ENCODE measurements at regions not wholly inside any gene's neighbourhood (a gene's known extent, or its start where the extent isn't known, plus 50 kb on each side); places are given as distances from the start of the nearest gene placed in this dataset.

DNA sequence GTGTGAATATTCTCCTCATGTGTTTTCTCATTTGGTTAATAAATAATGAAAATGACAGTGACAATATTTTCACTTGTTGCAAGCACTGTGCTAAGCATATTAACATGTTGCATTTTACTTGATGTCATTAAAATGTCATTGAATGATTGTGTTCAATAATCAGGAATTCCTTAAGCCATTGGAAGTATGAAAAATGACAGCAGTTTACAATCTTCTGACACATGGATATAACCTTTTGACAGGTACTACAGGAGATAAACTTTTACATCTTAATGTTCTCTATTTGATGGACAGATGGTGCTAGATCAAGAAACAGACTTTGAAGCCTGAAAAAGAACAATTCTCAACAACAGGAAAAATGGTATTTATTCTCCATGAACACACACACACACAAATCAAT is 1138.3 kb downstream of the ROBO2 start:
- no peak overlapping the region for H3K9ac ChIP-seq (ENCODE audit: low read depth, low read length, poor library complexity, severe bottlenecking)
- no peak overlapping the region for H2AFZ ChIP-seq (ENCODE audit: low read length)
- no peaks in the 10 kb centered on the region for H3K36me3 ChIP-seq (ENCODE audit: insufficient read depth, low read length)
- no peak overlapping the region for H3K4me3 ChIP-seq (ENCODE audit: low read length, poor library complexity, severe bottlenecking)
- no peaks in the 10 kb centered on the region for H3K4me1 ChIP-seq (ENCODE audit: insufficient read depth, low read length, poor library complexity, severe bottlenecking)
- H4K20me1 ChIP-seq (ENCODE audit: insufficient read depth, low read length, poor library complexity, severe bottlenecking) = no peaks in the 10 kb centered on the region
- H3K9me3 ChIP-seq (ENCODE audit: insufficient read depth, low read depth, low read length) = no peaks in the 10 kb centered on the region
- no peaks in the 10 kb centered on the region for H3K27me3 ChIP-seq (ENCODE audit: insufficient read depth, low read length, poor library complexity, severe bottlenecking)
- H3K4me2 ChIP-seq (ENCODE audit: low read depth, low read length, poor library complexity, severe bottlenecking) = no peak overlapping the region
- H3F3A ChIP-seq (ENCODE audit: low read depth) = no peaks in the 10 kb centered on the region
- TF ChIP-seq CTCF (conservative IDR thresholded peaks at IDR 0.05; ENCODE audit: low read length) (no peak), EZH2phosphoT487 (IDR thresholded peaks at IDR 0.05; ENCODE audit: borderline replicate concordance) (no peak)
- H3K9me2 ChIP-seq (replicated peaks; ENCODE audit: low read depth, low read length) = no peaks in the 10 kb centered on the region
- no peaks in the 10 kb centered on the region for H3K79me2 ChIP-seq (ENCODE audit: insufficient read depth, low read length)

GRCh38 chr3:78178740-78179363 is 1139.0 kb downstream of the ROBO2 start:
- Histone ChIP-seq H3K4me2 (ENCODE audit: low read depth, low read length, poor library complexity, severe bottlenecking) (no peak overlapping the region), H3K36me3 (ENCODE audit: insufficient read depth, low read length) (no peaks in the 10 kb centered on the region), H3K4me3 (ENCODE audit: low read length, poor library complexity, severe bottlenecking) (no peak overlapping the region), H3F3A (ENCODE audit: low read depth) (no peaks in the 10 kb centered on the region), H3K27me3 (ENCODE audit: insufficient read depth, low read length, poor library complexity, severe bottlenecking) (no peaks in the 10 kb centered on the region), H3K79me2 (ENCODE audit: insufficient read depth, low read length) (no peaks in the 10 kb centered on the region), H3K9ac (ENCODE audit: low read depth, low read length, poor library complexity, severe bottlenecking) (no peak overlapping the region), H3K9me3 (ENCODE audit: insufficient read depth, low read depth, low read length) (no peaks in the 10 kb centered on the region), H4K20me1 (ENCODE audit: insufficient read depth, low read length, poor library complexity, severe bottlenecking) (no peaks in the 10 kb centered on the region), H2AFZ (ENCODE audit: low read length) (no peak overlapping the region), H3K9me2 (replicated peaks; ENCODE audit: low read depth, low read length) (no peaks in the 10 kb centered on the region), H3K4me1 (ENCODE audit: insufficient read depth, low read length, poor library complexity, severe bottlenecking) (no peaks in the 10 kb centered on the region)
- TF ChIP-seq EZH2phosphoT487 (IDR thresholded peaks at IDR 0.05; ENCODE audit: borderline replicate concordance) = no peak
- no peak for TF ChIP-seq CTCF (conservative IDR thresholded peaks at IDR 0.05; ENCODE audit: low read length)

DNA sequence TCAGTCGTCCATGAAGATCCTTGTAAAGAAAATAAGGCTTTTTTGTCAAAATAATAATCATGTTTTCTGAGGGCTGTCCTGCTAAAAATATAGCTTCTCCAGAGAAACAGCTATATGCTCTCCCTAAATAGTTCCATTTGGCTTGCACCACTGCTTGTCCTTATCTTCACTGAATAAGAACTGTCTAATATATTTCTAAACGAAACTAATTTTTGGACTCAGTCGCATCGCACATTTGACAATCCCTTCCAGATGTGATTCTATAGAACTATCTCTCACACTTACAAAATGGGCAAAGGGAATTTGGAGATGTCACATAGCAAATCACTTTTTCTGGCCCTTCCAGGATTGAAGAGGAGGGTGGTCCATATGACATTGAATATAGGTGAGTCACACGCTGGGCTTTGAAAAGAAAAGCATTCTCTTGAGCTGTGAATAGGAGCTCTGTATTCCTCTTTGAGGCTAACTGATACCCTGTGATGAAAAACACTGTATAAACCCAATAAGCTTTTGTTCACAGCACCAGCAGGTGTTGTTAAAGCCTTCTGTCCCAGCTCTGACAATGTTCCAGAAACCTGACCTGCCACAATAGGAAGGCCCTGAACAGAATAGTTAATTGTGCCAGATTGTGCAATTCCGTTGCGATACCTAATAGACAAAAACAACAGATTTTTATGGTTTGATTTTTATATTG is 1144.2 kb downstream of the ROBO2 start:
- H3K4me2 ChIP-seq (ENCODE audit: low read depth, low read length, poor library complexity, severe bottlenecking) = no peak overlapping the region
- no peak for TF ChIP-seq EZH2phosphoT487 (IDR thresholded peaks at IDR 0.05; ENCODE audit: borderline replicate concordance)
- no peak for TF ChIP-seq CTCF (conservative IDR thresholded peaks at IDR 0.05; ENCODE audit: low read length)
- H3F3A ChIP-seq (ENCODE audit: low read depth) = no peaks in the 10 kb centered on the region
- H4K20me1 ChIP-seq (ENCODE audit: insufficient read depth, low read length, poor library complexity, severe bottlenecking) = no peaks in the 10 kb centered on the region
- no peak overlapping the region for H3K4me3 ChIP-seq (ENCODE audit: low read length, poor library complexity, severe bottlenecking)
- no peak overlapping the region for H3K9ac ChIP-seq (ENCODE audit: low read depth, low read length, poor library complexity, severe bottlenecking)
- H2AFZ ChIP-seq (ENCODE audit: low read length) = no peak overlapping the region
- H3K4me1 ChIP-seq (ENCODE audit: insufficient read depth, low read length, poor library complexity, severe bottlenecking) = no peaks in the 10 kb centered on the region
- no peaks in the 10 kb centered on the region for H3K79me2 ChIP-seq (ENCODE audit: insufficient read depth, low read length)
- H3K27me3 ChIP-seq (ENCODE audit: insufficient read depth, low read length, poor library complexity, severe bottlenecking) = no peaks in the 10 kb centered on the region
- H3K9me3 ChIP-seq (ENCODE audit: insufficient read depth, low read depth, low read length) = no peaks in the 10 kb centered on the region
- H3K36me3 ChIP-seq (ENCODE audit: insufficient read depth, low read length) = no peaks in the 10 kb centered on the region
- H3K9me2 ChIP-seq (replicated peaks; ENCODE audit: low read depth, low read length) = no peaks in the 10 kb centered on the region
